ACHN (cell line): ENCODE measurements at regions not wholly inside any gene's neighbourhood (a gene's known extent, or its start where the extent isn't known, plus 50 kb on each side); places are given as distances from the start of the nearest gene placed in this dataset.

Experiments
- DNase-seq: peaks from one replicate; pipeline ENCODE4 v3.0.0-alpha.2; 2015
- in situ Hi-C: cut with HindIII; loops from 2 replicates; pipeline ENCODE4 v1.10.0; 2017; ENCODE audit warnings: low sequenced_read_pairs, low pct_ligation_motif_present, low pct_unique_long_range_greater_than_20kb

- DNase-seq, result no peak
- in situ Hi-C loops, result no loop called here
Measured at GRCh38 chr12:115693970-115694369, 583.5 kb downstream of the MED13L start.

- no peak for DNase-seq
- in situ Hi-C loops, result no loop called here
Measured at GRCh38 chr12:115691123-115691522, 586.4 kb downstream of the MED13L start.

- in situ Hi-C loops, result no loop called here
- DNase-seq, result no peak
Measured at GRCh38 chr12:115687094-115687493, 590.4 kb downstream of the MED13L start.

- in situ Hi-C loops, result no loop called here
- no peak for DNase-seq
Measured at GRCh38 chr12:115683240-115683780, 594.2 kb downstream of the MED13L start.

GRCh38 chr12:115680967-115681366 is 596.5 kb downstream of the MED13L start:
- no peak for DNase-seq
- in situ Hi-C loops, result no loop called here

- in situ Hi-C loops, result no loop called here
Measured at GRCh38 chr12:115672506-115673080, 604.9 kb downstream of the MED13L start.

GRCh38 chr12:115672086-115672485 is 605.4 kb downstream of the MED13L start:
- DNase-seq, result no peak
- in situ Hi-C loops, result no loop called here

More at GRCh38 chr12:115672506-115673080, 604.9 kb downstream of the MED13L start:
- DNase-seq, result no peak

- DNase-seq, result no peak
- in situ Hi-C loops, result no loop called here
Measured at GRCh38 chr12:115670869-115671268, 606.6 kb downstream of the MED13L start.

- in situ Hi-C loops, result no loop called here
Measured at GRCh38 chr12:115667116-115667515, 610.4 kb downstream of the MED13L start.

GRCh38 chr12:115666168-115666567 is 611.3 kb downstream of the MED13L start:
- no peak for DNase-seq
- in situ Hi-C loops, result no loop called here

More at GRCh38 chr12:115667116-115667515, 610.4 kb downstream of the MED13L start:
- no peak for DNase-seq

GRCh38 chr12:115661112-115661511 is 616.4 kb downstream of the MED13L start:
- DNase-seq, result no peak
- in situ Hi-C loops, result no loop called here

- in situ Hi-C loops, result no loop called here
- DNase-seq, result no peak
Measured at GRCh38 chr12:115660211-115660805, 617.2 kb downstream of the MED13L start.

GRCh38 chr12:115659422-115659821 is 618.1 kb downstream of the MED13L start:
- in situ Hi-C loops, result no loop called here
- DNase-seq, result no peak

GRCh38 chr12:115657081-115658013 is 620.1 kb downstream of the MED13L start:
- in situ Hi-C loops, result no loop called here
- no peak for DNase-seq

GRCh38 chr12:115650026-115650425 is 627.5 kb downstream of the MED13L start:
- DNase-seq, result no peak
- in situ Hi-C loops, result no loop called here

- DNase-seq, result no peak
- in situ Hi-C loops, result no loop called here
Measured at GRCh38 chr12:115648463-115648862, 629.0 kb downstream of the MED13L start.

GRCh38 chr12:115646210-115646609 is 631.3 kb downstream of the MED13L start:
- no peak for DNase-seq
- in situ Hi-C loops, result no loop called here

- no peak for DNase-seq
- in situ Hi-C loops, result no loop called here
Measured at GRCh38 chr12:115640929-115641328, 636.6 kb downstream of the MED13L start.

- DNase-seq, result no peak
- in situ Hi-C loops, result no loop called here
Measured at GRCh38 chr12:115639648-115640012, 637.9 kb downstream of the MED13L start.
